ENCODE measurements at regions not wholly inside any gene's neighbourhood (a gene's known extent, or its start where the extent isn't known, plus 50 kb on each side); places are given as distances from the start of the nearest gene placed in this dataset.

DNA sequence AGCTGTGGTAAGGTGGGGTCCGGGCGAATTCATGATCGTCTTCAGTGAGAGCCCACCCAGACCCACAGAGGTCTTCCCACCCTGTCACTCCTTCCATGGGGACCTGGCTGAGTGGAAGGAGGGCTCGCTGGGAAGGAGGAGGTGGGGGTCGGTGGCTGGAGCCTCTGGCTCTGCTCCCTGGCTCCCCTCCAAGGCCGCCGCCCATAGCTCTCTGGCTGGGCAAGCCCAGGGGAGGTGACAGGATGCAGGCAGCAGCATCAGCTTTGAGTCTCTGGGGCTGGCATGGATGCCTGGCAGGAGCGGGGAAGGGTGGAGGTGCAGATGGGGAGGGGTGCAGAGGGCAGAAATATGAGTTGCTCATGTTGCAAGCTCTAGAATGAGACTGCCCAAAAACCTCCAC, 147.0 kb downstream of the ENGASE start:
- no peaks in the 10 kb centered on the region for H3K4me1 ChIP-seq (ENCODE audit: insufficient read depth, low read length)
- no peaks in the 10 kb centered on the region for H4K20me1 ChIP-seq (ENCODE audit: low read length)
- no peak overlapping the region for H2AFZ ChIP-seq (ENCODE audit: low read length)
- intact Hi-C loops (cut with micrococcal nuclease) = no loop called here
- H3K27me3 ChIP-seq (ENCODE audit: low read length) = peaks cover 91% of the 10 kb centered on the region
- no peaks in the 10 kb centered on the region for H3K36me3 ChIP-seq (ENCODE audit: low read depth, low read length)
- DNase-seq (no peak), ATAC-seq (no peak)
- TF ChIP-seq EZH2phosphoT487 (IDR thresholded peaks at IDR 0.05; ENCODE audit: borderline replicate concordance, low read length) (no peak), EZH2 (IDR thresholded peaks at IDR 0.05; ENCODE audit: low read length, unreplicated experiment) (no peak)
- TF ChIP-seq, protein P1, sequence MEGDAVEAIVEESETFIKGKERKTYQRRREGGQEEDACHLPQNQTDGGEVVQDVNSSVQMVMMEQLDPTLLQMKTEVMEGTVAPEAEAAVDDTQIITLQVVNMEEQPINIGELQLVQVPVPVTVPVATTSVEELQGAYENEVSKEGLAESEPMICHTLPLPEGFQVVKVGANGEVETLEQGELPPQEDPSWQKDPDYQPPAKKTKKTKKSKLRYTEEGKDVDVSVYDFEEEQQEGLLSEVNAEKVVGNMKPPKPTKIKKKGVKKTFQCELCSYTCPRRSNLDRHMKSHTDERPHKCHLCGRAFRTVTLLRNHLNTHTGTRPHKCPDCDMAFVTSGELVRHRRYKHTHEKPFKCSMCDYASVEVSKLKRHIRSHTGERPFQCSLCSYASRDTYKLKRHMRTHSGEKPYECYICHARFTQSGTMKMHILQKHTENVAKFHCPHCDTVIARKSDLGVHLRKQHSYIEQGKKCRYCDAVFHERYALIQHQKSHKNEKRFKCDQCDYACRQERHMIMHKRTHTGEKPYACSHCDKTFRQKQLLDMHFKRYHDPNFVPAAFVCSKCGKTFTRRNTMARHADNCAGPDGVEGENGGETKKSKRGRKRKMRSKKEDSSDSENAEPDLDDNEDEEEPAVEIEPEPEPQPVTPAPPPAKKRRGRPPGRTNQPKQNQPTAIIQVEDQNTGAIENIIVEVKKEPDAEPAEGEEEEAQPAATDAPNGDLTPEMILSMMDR (conservative IDR thresholded peaks at IDR 0.05; ENCODE audit: low read depth, low read length) = no peak
- H3K79me2 ChIP-seq (ENCODE audit: low read length) = no peaks in the 10 kb centered on the region
- H3K9me3 ChIP-seq (ENCODE audit: low read length) = no peaks in the 10 kb centered on the region
- no TSS peak for BruUV-seq (replicated peaks)
- no peak overlapping the region for H3K4me3 ChIP-seq (ENCODE audit: low read length)
- CTCF ChIA-PET = no interaction called here
- H3K4me2 ChIP-seq (ENCODE audit: low read length) = no peak overlapping the region
- H3K9me2 ChIP-seq (replicated peaks; ENCODE audit: low read length) = no peaks in the 10 kb centered on the region
- no peak overlapping the region for H3K9ac ChIP-seq (ENCODE audit: low read length)
- no peaks in the 10 kb centered on the region for H3F3A ChIP-seq (ENCODE audit: low read length, unreplicated experiment)
- no peak overlapping the region for H3K27ac ChIP-seq (ENCODE audit: low read length)
- POLR2A ChIA-PET (ENCODE audit: unreplicated experiment) = no interaction called here

DNA sequence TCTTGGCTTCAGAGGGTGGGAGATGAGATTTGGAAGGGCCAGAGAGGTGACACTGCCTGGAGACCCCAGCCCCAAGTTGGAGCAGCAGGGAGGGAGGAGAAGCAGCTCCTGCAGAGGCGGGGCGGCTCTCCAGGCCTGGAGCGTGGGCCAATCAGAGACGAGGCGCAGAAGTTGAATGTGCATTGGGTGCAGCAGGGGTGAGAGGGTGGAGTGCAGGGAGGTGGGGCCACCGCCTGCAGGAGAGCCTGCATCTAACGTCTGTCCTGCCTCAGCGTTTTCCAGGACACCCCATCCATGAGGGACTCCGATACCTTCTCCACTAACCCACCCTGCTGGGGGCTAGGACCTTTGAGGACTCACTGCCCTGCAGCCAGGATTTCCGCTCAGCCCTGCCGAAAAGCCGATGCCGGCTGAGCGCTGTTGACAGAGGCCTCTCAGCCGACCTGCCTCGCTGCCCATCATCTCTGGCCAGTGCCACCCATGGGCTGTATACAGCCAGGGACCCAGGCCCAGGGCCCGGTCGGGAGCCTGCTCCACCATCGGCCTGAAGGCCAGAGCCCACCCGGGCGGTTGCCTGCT, 146.2 kb downstream of the ENGASE start:
- intact Hi-C loops (cut with micrococcal nuclease) = no loop called here
- no peaks in the 10 kb centered on the region for H3F3A ChIP-seq (ENCODE audit: low read length, unreplicated experiment)
- ATAC-seq (no peak; the same call in 1 of the 2 replicates), DNase-seq (no peak)
- H3K9me3 ChIP-seq (ENCODE audit: low read length) = no peaks in the 10 kb centered on the region
- H4K20me1 ChIP-seq (ENCODE audit: low read length) = no peaks in the 10 kb centered on the region
- H3K4me3 ChIP-seq (ENCODE audit: low read length) = no peak overlapping the region
- H3K9ac ChIP-seq (ENCODE audit: low read length) = no peak overlapping the region
- CTCF ChIA-PET = no interaction called here
- no peaks in the 10 kb centered on the region for H3K4me1 ChIP-seq (ENCODE audit: insufficient read depth, low read length)
- H3K27me3 ChIP-seq (ENCODE audit: low read length) = peaks cover 91% of the 10 kb centered on the region
- POLR2A ChIA-PET (ENCODE audit: unreplicated experiment) = no interaction called here
- no peak overlapping the region for H3K4me2 ChIP-seq (ENCODE audit: low read length)
- H2AFZ ChIP-seq (ENCODE audit: low read length) = no peak overlapping the region
- TF ChIP-seq EZH2phosphoT487 (IDR thresholded peaks at IDR 0.05; ENCODE audit: borderline replicate concordance, low read length) (no peak), EZH2 (IDR thresholded peaks at IDR 0.05; ENCODE audit: low read length, unreplicated experiment) (no peak)
- TF ChIP-seq, protein P1 (conservative IDR thresholded peaks at IDR 0.05; ENCODE audit: low read depth, low read length) = no peak
- no peak overlapping the region for H3K27ac ChIP-seq (ENCODE audit: low read length)
- no peaks in the 10 kb centered on the region for H3K36me3 ChIP-seq (ENCODE audit: low read depth, low read length)
- no peaks in the 10 kb centered on the region for H3K9me2 ChIP-seq (replicated peaks; ENCODE audit: low read length)
- H3K79me2 ChIP-seq (ENCODE audit: low read length) = no peaks in the 10 kb centered on the region
- no TSS peak for BruUV-seq (replicated peaks)

DNA sequence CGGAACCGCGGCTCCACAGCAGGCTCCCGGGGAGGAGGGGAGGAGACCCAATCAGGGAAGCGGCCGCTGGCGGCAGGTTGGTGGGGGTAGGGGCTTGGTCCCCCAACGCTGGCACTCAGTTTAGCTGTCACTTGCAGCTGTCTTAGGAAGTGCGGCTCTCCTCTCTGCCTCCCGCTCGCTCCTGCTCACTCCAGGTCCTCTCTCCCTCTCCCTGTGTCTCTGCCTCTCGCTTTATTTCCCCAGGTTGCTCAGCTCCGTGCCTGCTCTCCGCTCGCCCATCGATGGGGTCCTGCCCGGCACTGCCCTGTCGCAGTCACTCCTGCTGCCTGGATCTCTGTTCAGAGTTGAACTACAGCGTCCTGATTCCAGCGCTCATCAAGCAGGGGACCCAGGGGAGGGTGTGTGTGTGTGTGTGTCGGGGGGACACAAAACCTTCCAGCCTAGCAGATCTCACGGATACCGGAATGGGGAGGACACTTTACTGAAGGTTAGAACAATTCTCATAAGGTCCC, 145.6 kb downstream of the ENGASE start:
- H3K4me3 ChIP-seq (ENCODE audit: low read length) = no peak overlapping the region
- no peak overlapping the region for H3K9ac ChIP-seq (ENCODE audit: low read length)
- ATAC-seq = 0 out of 2 replicates have a peak, but pooled peaks have one; percentile 14
- peaks cover 95% of the 10 kb centered on the region for H3K27me3 ChIP-seq (ENCODE audit: low read length)
- no peaks in the 10 kb centered on the region for H3K9me3 ChIP-seq (ENCODE audit: low read length)
- ChIA-PET POLR2A (ENCODE audit: unreplicated experiment) (no interaction called here), CTCF (no interaction called here)
- no peak overlapping the region for H3K4me2 ChIP-seq (ENCODE audit: low read length)
- no peaks in the 10 kb centered on the region for H3F3A ChIP-seq (ENCODE audit: low read length, unreplicated experiment)
- H3K4me1 ChIP-seq (ENCODE audit: insufficient read depth, low read length) = no peaks in the 10 kb centered on the region
- no TSS peak for BruUV-seq (replicated peaks)
- intact Hi-C loops (cut with micrococcal nuclease) = no loop called here
- TF ChIP-seq EZH2 (IDR thresholded peaks at IDR 0.05; ENCODE audit: low read length, unreplicated experiment) = peak; percentile 61
- TF ChIP-seq EZH2phosphoT487 (IDR thresholded peaks at IDR 0.05; ENCODE audit: borderline replicate concordance, low read length) = no peak
- TF ChIP-seq, protein P1 (conservative IDR thresholded peaks at IDR 0.05; ENCODE audit: low read depth, low read length) = no peak
- 0 out of 2 replicates have a peak overlapping the region, but pooled peaks have one; percentile 34 for H2AFZ ChIP-seq (ENCODE audit: low read length)
- no peaks in the 10 kb centered on the region for H3K9me2 ChIP-seq (replicated peaks; ENCODE audit: low read length)
- H3K36me3 ChIP-seq (ENCODE audit: low read depth, low read length) = no peaks in the 10 kb centered on the region
- H3K79me2 ChIP-seq (ENCODE audit: low read length) = no peaks in the 10 kb centered on the region
- no peaks in the 10 kb centered on the region for H4K20me1 ChIP-seq (ENCODE audit: low read length)
- DNase-seq = no peak
- no peak overlapping the region for H3K27ac ChIP-seq (ENCODE audit: low read length)
